Activated naive CD4-positive, alpha-beta T cell treated with anti-CD3 and anti-CD28 coated beads for 36 hours (primary cell): ENCODE measurements at regions not wholly inside any gene's neighbourhood (a gene's known extent, or its start where the extent isn't known, plus 50 kb on each side); places are given as distances from the start of the nearest gene placed in this dataset.

ENCODE experiments used
- CTCF ChIA-PET: fragments of 350-600 bp; sonication (Branson Sonifier 250); formaldehyde crosslinking; loops from one replicate; lab custom pipeline; 2021; ENCODE audit warnings: antibody characterized with exemption; lab: Charles Lee
- DNase-seq: peaks from one replicate; pipeline ENCODE4 v3.0.0-alpha.2; 2020
- H3K27ac Mint-ChIP-seq: one replicate; pipeline ENCODE4 v1.8.0; 2021; ENCODE audit warnings: mild to moderate bottlenecking, mixed read lengths
- H3K27me3 Mint-ChIP-seq: one replicate; pipeline ENCODE4 v1.8.0; 2021; ENCODE audit warnings: low read depth, mixed read lengths
- H3K36me3 Mint-ChIP-seq: one replicate; pipeline ENCODE4 v1.8.0; 2021; ENCODE audit warnings: low read depth, mixed read lengths
- H3K4me1 Mint-ChIP-seq: one replicate; pipeline ENCODE4 v1.8.0; 2021; ENCODE audit warnings: low read depth, mixed read lengths
- H3K4me3 Mint-ChIP-seq: one replicate; pipeline ENCODE4 v1.8.0; 2021; ENCODE audit warnings: mild to moderate bottlenecking, moderate library complexity, mixed read lengths
- H3K9me3 Mint-ChIP-seq: one replicate; pipeline ENCODE4 v1.8.0; 2021; ENCODE audit warnings: mixed read lengths
- intact Hi-C: fragments of 100-400 bp; cut with micrococcal nuclease; formaldehyde crosslinking; loops from one replicate; pipeline ENCODE4 v1.15.1; 2023

GRCh38 chr14:95455246-95455645 lies 61.2 kb downstream of the SYNE3 start:
- H3K36me3 Mint-ChIP-seq = peaks cover 2% of the 10 kb centered on the region
- no peak for DNase-seq
- CTCF ChIA-PET = interaction anchor here (0.9 to 1.0 kb wide), 2 partner anchors 11 to 17 kb away, joined by 3 read pairs; no protein-coding TSS in a partner anchor
- peaks cover 11% of the 10 kb centered on the region for H3K4me1 Mint-ChIP-seq
- H3K27me3 Mint-ChIP-seq = no peaks in the 10 kb centered on the region
- no peak overlapping the region for H3K27ac Mint-ChIP-seq
- no peak overlapping the region for H3K4me3 Mint-ChIP-seq
- intact Hi-C loops = no loop called here
- no peaks in the 10 kb centered on the region for H3K9me3 Mint-ChIP-seq

DNA sequence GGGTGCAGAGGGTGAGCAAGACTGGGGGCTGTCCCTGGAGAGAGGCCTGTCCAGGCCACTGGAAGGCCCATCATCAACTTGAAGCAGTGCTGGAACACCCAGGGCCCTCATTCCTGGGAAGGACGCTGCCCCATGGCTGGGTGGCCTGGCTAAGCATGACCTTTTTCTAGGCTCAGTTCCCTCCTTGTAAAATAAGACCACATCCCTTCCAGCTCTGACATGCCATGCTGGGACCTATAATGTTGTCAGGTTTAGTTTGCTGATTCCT lies 62.8 kb downstream of the SYNE3 start:
- Mint-ChIP-seq H3K9me3 (no peaks in the 10 kb centered on the region), H3K27me3 (no peaks in the 10 kb centered on the region), H3K36me3 (peaks cover 7% of the 10 kb centered on the region), H3K4me3 (no peak overlapping the region), H3K27ac (no peak overlapping the region), H3K4me1 (peaks cover 9% of the 10 kb centered on the region)
- no peak for DNase-seq
- intact Hi-C loops = no loop called here
- CTCF ChIA-PET = interaction anchor here (1.7 to 3.6 kb wide), 3 partner anchors 12 to 74 kb away, joined by 9 to 32 read pairs (median 14); no protein-coding TSS in a partner anchor

DNA sequence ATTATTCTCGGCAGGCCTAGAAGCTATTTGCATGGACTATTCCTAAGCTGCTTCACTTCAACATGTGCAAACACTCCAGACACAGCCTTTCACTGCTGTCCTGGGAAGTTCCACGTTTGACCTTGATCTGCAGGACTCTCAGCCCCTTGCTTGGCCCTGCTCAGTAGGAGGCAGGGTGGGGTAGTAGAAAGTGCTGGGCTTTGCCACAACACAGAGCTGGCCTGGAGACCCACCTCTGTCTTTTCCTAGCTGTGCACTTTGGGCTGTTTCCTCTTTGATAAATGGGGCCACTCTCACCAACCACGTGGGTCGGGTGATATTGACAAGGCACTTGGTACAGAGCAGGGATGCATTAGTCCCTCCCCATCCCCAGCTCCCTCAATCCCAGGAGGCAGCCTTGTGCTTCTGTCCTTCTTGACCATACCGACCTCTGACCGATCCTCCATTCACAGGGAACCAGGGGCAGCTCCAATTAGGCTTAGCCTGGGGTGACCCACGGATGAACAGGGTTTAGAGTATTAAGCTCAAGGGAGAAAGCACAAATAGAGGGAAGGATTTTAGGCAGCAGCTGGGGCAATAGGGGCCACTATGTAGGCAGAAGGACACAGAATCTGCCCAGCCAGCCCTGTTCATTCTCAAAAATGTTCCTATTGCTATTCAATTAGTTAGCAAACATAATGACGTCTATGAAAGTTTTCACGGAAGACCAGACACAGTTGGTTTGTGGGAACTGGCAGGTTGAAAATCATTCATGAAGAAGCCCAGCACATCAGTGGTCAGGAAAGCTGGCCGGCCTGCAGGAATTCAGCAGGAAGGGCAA lies 63.3 kb downstream of the SYNE3 start:
- intact Hi-C loops = no loop called here
- Mint-ChIP-seq H3K4me1 (peaks cover 5% of the 10 kb centered on the region), H3K27ac (no peak overlapping the region), H3K36me3 (peaks cover 7% of the 10 kb centered on the region), H3K9me3 (no peaks in the 10 kb centered on the region), H3K27me3 (no peaks in the 10 kb centered on the region), H3K4me3 (no peak overlapping the region)
- CTCF ChIA-PET = interaction anchor here (0.9 to 3.6 kb wide), 8 partner anchors 9 to 75 kb away, joined by 4 to 32 read pairs (median 7); no protein-coding TSS in a partner anchor
- no peak for DNase-seq

DNA sequence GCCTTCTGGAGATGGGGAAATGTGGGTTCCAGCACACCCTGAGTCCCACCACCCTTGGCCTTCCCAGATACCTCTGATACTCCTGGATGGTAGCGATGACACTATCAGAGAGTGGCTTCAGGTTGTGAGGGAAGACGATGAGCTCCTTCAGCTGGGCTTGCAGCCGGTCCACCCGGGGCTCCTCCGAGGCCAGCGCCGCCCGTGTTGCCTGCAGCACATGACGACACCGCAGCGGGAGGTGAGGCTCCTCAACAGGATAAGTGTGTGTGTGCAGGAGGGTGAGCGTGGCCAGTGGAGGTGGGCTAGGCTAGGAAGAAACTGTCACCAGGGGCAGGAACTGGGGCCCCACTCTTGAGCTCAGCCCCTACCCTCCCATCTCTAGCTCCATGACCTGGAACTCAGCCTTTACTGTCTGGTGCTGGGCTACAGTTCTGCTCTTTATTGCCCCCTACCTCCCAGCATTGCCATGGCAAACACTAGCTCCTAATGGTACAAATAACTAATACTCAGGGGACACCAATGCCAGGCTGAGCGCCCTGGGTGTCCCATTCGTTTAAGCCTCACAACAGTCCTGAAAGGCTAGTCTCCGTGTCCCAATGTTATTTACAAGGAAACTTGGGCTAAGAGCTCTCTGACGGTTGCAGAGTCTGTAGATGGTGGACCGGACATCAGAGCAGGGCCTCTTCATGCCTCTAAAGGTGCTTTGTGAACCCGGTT lies 64.1 kb downstream of the SYNE3 start:
- H3K27me3 Mint-ChIP-seq = no peaks in the 10 kb centered on the region
- peaks cover 7% of the 10 kb centered on the region for H3K36me3 Mint-ChIP-seq
- H3K4me3 Mint-ChIP-seq = no peak overlapping the region
- no peak overlapping the region for H3K27ac Mint-ChIP-seq
- peaks cover 3% of the 10 kb centered on the region for H3K4me1 Mint-ChIP-seq
- intact Hi-C loops = no loop called here
- CTCF ChIA-PET = interaction anchor here (0.9 to 3.6 kb wide), 8 partner anchors 10 to 75 kb away, joined by 4 to 32 read pairs (median 7); no protein-coding TSS in a partner anchor
- peak; percentile 18 for DNase-seq
- no peaks in the 10 kb centered on the region for H3K9me3 Mint-ChIP-seq

GRCh38 chr14:95449131-95449530 lies 67.3 kb downstream of the SYNE3 start:
- intact Hi-C loops = loop anchor here (10.0 kb wide), 1 partner anchor 236 kb away; the partner anchor contains the start of gene TCL1B
- Mint-ChIP-seq H3K36me3 (peaks cover 7% of the 10 kb centered on the region), H3K27me3 (no peaks in the 10 kb centered on the region), H3K4me1 (peaks cover 7% of the 10 kb centered on the region), H3K4me3 (no peak overlapping the region), H3K27ac (no peak overlapping the region), H3K9me3 (no peaks in the 10 kb centered on the region)
- CTCF ChIA-PET = interaction anchor here (2.0 kb wide), 1 partner anchor 78 kb away, joined by 7 read pairs; no protein-coding TSS in a partner anchor
- DNase-seq = no peak

DNA sequence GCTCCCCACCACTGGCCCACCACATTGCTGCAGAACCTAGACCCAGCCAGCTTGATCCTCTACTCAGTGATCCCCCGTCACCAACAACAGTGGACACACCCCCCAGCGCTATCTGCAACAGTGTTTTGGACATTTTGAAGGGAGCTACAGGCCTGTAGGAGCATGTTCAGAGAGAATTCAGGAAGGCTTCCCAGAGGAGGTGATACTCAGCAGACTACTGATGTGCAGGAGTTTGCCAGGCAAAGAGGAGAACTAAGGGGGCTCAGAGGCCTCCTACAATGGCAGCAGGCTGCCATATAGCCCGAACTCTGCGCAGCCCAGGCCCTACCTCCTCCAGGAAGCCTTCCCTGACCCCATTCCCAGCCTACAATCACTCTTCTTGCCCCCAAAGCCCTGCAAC lies 70.0 kb downstream of the SYNE3 start:
- no peak for DNase-seq
- peak overlapping the region; percentile 67 for H3K27ac Mint-ChIP-seq
- intact Hi-C loops = loop anchor here (10.0 kb wide), 1 partner anchor 238 kb away; the partner anchor contains the start of gene TCL1B
- CTCF ChIA-PET = interaction anchor here (1.3 to 9.6 kb wide), 3 partner anchors 13 to 79 kb away, joined by 3 to 184 read pairs (median 27); no protein-coding TSS in a partner anchor
- no peaks in the 10 kb centered on the region for H3K9me3 Mint-ChIP-seq
- peaks cover 9% of the 10 kb centered on the region for H3K36me3 Mint-ChIP-seq
- H3K4me3 Mint-ChIP-seq = no peak overlapping the region
- H3K27me3 Mint-ChIP-seq = no peaks in the 10 kb centered on the region
- peaks cover 7% of the 10 kb centered on the region for H3K4me1 Mint-ChIP-seq

DNA sequence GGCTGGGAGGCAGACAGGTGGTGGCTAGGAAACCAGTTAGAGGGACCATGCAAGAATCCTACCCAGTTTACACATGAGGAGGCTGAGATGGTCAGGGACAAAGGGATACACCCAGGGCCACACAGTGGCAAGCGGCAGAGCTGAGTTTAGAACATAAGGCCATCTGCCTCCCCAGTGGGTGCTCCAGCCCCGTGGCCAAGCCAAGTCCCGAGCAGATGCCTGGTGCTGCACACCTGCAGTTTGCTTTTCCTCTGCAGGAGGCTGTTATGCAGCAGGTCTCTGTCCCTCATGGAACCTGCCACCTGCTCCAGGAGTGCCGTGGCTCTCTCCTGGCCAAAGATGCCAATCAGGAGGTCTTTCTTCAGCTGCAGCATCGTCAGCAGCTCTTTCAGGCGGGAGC lies 70.8 kb downstream of the SYNE3 start:
- H3K36me3 Mint-ChIP-seq = peaks cover 9% of the 10 kb centered on the region
- H3K4me1 Mint-ChIP-seq = peaks cover 7% of the 10 kb centered on the region
- no peaks in the 10 kb centered on the region for H3K9me3 Mint-ChIP-seq
- no peak for DNase-seq
- H3K27me3 Mint-ChIP-seq = no peaks in the 10 kb centered on the region
- H3K4me3 Mint-ChIP-seq = no peak overlapping the region
- H3K27ac Mint-ChIP-seq = no peak overlapping the region
- CTCF ChIA-PET = interaction anchor here (0.9 to 9.6 kb wide), 8 partner anchors 13 to 328 kb away, joined by 3 to 184 read pairs (median 4); no protein-coding TSS in a partner anchor
- intact Hi-C loops = loop anchor here (10.0 kb wide), 1 partner anchor 239 kb away; the partner anchor contains the start of gene TCL1B

GRCh38 chr14:95445161-95445560 lies 71.3 kb downstream of the SYNE3 start:
- H3K4me3 Mint-ChIP-seq = no peak overlapping the region
- H3K27me3 Mint-ChIP-seq = no peaks in the 10 kb centered on the region
- intact Hi-C loops = loop anchor here (10.0 kb wide), 1 partner anchor 240 kb away; the partner anchor contains the start of gene TCL1B
- H3K9me3 Mint-ChIP-seq = no peaks in the 10 kb centered on the region
- peaks cover 9% of the 10 kb centered on the region for H3K36me3 Mint-ChIP-seq
- peaks cover 7% of the 10 kb centered on the region for H3K4me1 Mint-ChIP-seq
- no peak overlapping the region for H3K27ac Mint-ChIP-seq
- DNase-seq = no peak
- CTCF ChIA-PET = interaction anchor here (0.9 to 9.6 kb wide), 8 partner anchors 13 to 329 kb away, joined by 3 to 184 read pairs (median 4); no protein-coding TSS in a partner anchor

GRCh38 chr14:95444132-95445129 lies 72.0 kb downstream of the SYNE3 start:
- intact Hi-C loops = loop anchor here (10.0 kb wide), 1 partner anchor 240 kb away; the partner anchor contains the start of gene TCL1B
- H3K9me3 Mint-ChIP-seq = no peaks in the 10 kb centered on the region

GRCh38 chr14:95442633-95443021 lies 73.8 kb downstream of the SYNE3 start:
- Mint-ChIP-seq H3K4me1 (peaks cover 7% of the 10 kb centered on the region), H3K4me3 (no peak overlapping the region), H3K36me3 (peaks cover 6% of the 10 kb centered on the region), H3K27ac (peak overlapping the region; percentile 20), H3K9me3 (no peaks in the 10 kb centered on the region), H3K27me3 (no peaks in the 10 kb centered on the region)
- DNase-seq = peak; percentile 88
- CTCF ChIA-PET = interaction anchor here (0.5 to 9.6 kb wide), 29 partner anchors 9 to 803 kb away, joined by 3 to 184 read pairs (median 5); partner anchors contain the start of genes GLRX5 and SYNE3
- intact Hi-C loops = loop anchor here (1.0 to 10.0 kb wide), 3 partner anchors 85 to 242 kb away; partner anchors contain the start of gene TCL1B

More at GRCh38 chr14:95444132-95445129, 72.0 kb downstream of the SYNE3 start:
- DNase-seq = no peak
- H3K4me1 Mint-ChIP-seq = peaks cover 7% of the 10 kb centered on the region
- CTCF ChIA-PET = interaction anchor here (0.7 to 9.6 kb wide), 15 partner anchors 7 to 550 kb away, joined by 3 to 184 read pairs (median 3); partner anchors contain the start of gene GLRX5
- peaks cover 9% of the 10 kb centered on the region for H3K36me3 Mint-ChIP-seq
- H3K27me3 Mint-ChIP-seq = no peaks in the 10 kb centered on the region
- peak overlapping the region; percentile 50 for H3K27ac Mint-ChIP-seq
- H3K4me3 Mint-ChIP-seq = no peak overlapping the region
